Activated CD8-positive, alpha-beta memory T cell treated with anti-CD3 and anti-CD28 coated beads, Interleukin-2, amount 50 U/mL, for 24 hours (primary cell): ENCODE measurements at regions not wholly inside any gene's neighbourhood (a gene's known extent, or its start where the extent isn't known, plus 50 kb on each side); places are given as distances from the start of the nearest gene placed in this dataset.
"Not testable (repeated sequence)": the region's sequence is repeated elsewhere in the genome, so short reads cannot be mapped to it uniquely, and the experiment has no call there.

Experiments used
- DNase-seq: peaks from one replicate; pipeline ENCODE4 v3.0.0-alpha.2; 2020; ENCODE audit errors: extremely low read depth

DNA sequence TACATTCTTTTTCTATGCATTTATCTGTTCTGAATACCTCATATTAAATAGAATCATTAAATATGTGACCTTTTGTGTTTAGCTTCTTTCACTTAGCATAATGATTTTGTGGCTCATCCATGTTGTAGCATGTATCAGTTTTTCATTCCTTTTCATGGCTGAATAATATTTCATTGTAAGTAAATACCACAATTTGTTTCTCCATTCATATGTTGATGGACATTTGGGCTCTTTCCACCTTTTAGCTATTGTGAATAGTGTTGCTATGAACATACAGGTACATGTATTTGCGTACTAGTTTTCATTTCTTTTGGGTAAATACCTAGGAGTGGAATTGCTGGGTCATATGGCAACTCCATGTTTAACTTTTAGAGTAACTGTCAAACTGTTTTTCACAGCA, 85.1 kb downstream of the GNL3L start:
- DNase-seq = no peak

- DNase-seq = no peak
Observed at GRCh38 chrX:54633641-54634040, 103.6 kb downstream of the GNL3L start.

DNA sequence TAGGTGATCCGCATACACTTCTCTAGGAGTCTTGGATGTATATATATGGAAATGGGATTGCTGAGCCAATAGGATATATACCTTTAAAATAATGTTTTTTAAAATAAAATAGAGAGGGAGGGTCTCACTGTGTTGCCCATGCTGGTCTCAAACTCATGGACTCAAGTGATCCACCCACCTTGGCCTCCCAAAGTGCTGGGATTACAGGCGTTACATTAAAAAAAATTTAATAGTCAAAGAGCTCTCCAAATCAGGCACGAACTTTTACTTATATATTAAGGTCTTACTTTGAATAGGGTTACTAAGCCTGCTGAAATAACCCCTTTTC, 109.0 kb downstream of the GNL3L start:
- DNase-seq = no peak

DNA sequence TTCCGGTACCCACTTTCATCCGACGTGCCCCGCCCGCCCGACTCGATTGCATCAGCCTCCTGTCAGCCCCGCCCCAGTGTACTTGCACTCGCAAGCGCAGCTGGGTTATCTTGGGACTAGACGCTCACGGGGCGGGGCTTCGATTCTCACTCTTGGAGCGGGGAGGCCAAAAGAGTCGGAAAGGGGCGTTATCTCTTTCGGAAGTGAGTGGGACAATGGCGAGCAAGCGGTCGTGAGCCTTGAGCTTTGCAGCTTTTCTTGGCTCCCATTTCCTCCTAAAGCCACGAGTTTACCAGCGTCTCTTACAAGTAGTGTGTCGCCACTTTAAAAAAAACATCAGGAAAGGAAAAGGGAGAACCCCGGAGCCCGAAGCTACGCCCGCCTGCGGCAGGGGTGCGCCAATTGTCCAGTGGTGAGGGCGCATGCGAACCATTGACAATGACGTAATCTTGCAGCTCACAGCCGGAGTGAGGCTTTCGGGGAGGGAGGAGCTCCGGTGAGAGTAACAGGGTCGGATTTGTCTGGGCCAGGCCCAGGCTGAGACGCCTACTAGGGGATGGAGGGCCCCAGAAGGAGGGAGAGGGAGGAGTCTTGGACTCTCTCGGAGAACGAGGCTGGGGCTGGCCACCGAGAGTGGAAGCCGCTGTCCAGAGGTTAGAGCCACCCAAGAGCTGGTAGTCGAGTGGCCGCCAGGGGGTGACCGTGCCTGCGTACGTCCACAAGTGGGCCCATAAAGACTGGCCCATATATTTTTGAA, 109.5 kb downstream of the GNL3L start:
- peak; percentile 86 for DNase-seq

DNA sequence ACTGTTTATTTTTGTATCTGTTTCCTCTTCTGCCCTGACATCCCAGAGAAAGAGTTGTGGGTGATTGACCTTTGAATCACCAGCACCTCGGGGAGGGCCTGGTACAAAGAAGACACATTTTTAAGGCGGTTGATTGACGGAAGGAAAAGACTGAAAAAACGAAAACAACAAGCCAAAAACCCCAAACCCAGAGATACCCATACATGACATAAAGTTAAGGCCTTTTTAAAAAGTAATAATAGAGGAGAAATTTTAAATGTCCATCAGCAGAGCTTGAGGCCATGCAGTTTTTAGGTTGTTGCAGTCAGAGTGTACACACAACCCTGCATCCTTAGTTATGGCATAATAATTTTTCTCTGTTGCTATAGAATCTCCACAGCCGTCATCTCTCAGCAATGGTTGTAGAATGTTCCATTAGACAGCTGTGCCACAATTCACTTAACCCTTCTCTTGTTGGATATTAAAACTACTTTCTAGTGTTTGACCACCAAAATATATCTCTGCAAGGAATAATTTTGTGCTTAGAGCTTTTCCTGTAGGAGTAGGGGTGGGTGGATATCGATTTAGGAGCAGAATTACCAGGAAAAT, 110.2 kb downstream of the GNL3L start:
- DNase-seq = no peak

DNA sequence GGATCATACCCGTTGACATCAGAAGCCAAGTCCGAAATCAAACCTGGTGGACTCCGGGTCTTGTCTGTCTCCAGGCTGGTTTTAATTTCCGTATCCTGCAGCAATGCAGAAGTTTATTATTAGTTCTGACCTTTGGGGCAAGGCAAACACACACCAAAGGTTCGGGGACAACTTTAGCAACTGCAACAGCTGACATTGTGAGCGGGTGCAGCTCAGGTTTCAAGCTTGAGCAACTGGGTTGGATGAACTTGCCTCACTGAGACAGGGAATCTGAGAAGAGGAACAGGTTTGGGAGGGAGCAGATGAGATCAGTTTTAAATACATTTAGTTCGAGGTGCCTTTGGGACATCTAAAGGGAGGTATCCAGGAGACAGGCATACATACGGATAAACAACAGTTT, 110.7 kb downstream of the GNL3L start:
- DNase-seq = no peak

DNA sequence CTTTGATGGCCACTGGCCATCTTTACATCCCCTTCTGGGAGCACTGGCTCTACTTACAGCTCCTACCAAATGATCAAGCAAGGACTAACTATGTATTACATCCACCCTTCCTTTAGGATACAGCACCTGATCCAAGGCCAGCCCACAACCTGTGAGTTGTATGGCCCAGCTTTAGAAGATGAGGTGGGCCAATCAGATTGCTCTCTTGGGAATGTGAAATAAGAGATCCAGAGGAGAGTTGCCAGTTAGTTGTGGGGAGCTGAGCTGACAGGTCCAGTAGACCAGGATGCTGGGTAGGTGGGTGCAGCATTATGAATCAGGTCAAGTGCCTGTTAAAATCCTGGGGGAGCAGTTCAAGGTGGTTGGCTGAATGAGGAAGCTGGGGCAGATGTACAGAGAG, 111.5 kb downstream of the GNL3L start:
- no peak for DNase-seq

GRCh38 chrX:54647607-54648006, 117.6 kb downstream of the GNL3L start:
- DNase-seq = not testable (repeated sequence)

DNA sequence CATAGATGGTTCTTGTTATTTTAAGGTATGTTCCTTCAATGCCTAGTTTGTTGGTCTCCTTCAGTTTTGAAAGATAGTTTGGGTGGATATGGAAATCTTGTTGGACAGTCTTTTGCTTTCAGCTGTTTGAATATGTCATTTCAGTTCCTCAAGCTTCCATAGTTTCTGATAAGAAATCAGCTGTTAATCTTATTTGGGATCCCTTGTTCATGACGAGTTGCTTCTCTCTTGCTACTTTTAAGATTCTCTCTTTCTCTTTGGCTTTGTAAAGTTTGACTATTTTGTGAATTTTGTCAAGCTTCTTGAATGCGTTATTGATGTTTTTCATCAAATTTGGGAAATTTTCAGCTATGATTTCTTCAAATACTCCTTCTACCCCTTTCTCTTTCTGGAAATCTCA, 129.5 kb downstream of the GNL3L start:
- DNase-seq = no peak

GRCh38 chrX:54675762-54676161, 122.3 kb downstream of the ITIH6 start:
- no peak for DNase-seq

DNA sequence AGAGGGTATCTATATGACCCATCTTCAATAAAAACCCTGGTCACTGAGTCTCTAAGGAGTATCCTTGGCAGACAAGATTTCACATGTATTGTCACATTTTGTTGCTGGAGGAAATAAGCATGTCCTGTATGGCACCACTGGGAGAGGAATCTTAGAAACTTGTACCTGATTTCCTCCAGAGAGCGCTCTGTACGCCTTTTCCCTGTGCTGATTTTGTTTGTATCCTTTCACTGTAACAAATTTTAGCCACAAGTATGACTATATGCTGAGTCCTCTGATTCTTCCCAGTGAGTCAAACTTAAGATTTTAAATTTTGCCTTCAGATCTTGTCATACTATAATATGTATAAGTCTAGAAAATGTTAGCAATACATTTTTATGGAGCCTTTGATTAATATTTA, 102.8 kb downstream of the ITIH6 start:
- DNase-seq = no peak

DNA sequence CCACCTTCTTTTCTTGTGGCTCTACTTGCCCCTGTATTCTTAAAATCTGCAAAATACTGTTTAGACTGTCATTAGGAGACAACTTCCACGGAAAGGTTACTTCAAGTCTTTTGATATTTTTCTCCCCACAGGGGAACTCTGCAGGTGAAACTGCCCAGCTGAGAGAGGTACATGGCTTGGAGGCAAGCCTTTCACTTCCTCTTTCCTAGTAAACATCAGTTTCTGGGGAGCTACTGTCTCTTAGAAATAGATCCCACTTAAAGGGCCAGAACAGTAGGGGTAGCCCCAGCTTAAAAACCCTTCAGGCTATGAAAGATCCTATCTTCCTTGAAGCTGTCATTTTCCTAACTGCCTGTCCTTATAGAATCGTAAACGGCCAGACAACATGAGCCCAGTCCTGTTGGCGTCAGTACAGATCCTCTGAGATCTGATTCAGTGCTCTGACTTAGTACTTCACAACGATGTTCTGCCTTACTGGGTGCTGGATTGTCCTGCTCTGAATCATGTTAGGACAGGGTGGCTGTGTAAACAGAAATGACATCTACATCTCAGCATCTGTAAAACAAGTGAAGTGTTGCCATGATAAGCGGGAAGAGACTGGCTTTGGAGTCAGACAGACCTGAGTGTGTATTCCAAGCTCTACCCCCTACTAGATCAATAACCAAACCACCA, 102.1 kb downstream of the ITIH6 start:
- no peak for DNase-seq
